ENCODE measurements at regions not wholly inside any gene's neighbourhood (a gene's known extent, or its start where the extent isn't known, plus 50 kb on each side); places are given as distances from the start of the nearest gene placed in this dataset.

DNA sequence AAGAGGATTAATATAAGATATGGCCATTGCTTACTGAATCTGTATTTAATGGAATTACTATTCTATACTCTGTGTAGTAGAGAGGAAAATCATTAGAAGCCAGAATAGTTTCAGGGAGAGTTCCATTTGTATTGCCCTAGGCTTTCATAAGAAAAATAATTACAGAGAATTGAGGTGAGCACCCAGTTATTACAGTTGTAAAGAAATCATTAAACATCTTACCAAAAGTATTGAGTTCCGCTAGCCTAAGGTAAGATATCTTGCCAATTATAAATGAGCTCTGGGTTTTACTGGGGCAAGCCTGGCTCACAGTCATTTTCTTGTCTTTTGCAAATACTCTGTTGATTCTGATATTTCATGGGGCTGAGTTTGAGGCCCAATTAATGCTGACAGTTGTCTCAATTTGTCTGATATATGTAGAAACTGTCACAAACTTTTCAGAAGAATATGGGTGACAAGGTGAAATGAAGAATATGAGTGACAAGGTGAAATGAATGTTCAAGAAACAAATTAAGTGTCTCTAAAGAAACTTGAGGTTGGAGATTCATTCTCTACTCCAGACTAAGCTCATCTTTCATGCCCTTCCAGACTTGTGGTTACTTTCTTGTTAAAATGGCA lies 127.8 kb downstream of the PTGER3 start:
- TF ChIP-seq, protein P1, sequence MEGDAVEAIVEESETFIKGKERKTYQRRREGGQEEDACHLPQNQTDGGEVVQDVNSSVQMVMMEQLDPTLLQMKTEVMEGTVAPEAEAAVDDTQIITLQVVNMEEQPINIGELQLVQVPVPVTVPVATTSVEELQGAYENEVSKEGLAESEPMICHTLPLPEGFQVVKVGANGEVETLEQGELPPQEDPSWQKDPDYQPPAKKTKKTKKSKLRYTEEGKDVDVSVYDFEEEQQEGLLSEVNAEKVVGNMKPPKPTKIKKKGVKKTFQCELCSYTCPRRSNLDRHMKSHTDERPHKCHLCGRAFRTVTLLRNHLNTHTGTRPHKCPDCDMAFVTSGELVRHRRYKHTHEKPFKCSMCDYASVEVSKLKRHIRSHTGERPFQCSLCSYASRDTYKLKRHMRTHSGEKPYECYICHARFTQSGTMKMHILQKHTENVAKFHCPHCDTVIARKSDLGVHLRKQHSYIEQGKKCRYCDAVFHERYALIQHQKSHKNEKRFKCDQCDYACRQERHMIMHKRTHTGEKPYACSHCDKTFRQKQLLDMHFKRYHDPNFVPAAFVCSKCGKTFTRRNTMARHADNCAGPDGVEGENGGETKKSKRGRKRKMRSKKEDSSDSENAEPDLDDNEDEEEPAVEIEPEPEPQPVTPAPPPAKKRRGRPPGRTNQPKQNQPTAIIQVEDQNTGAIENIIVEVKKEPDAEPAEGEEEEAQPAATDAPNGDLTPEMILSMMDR (conservative IDR thresholded peaks at IDR 0.05; ENCODE audit: control insufficient read depth, insufficient read depth, low read depth, low read length), result no peak
- no peak overlapping the region for H3K4me3 ChIP-seq (ENCODE audit: control insufficient read depth, low read depth, low read length)
- no peak for DNase-seq (ENCODE audit: low read depth)
